ENCODE measurements at regions not wholly inside any gene's neighbourhood (a gene's known extent, or its start where the extent isn't known, plus 50 kb on each side); places are given as distances from the start of the nearest gene placed in this dataset.
A peak's percentile ranks its signal among the peaks of the same experiment; 100 is the strongest.

DNA sequence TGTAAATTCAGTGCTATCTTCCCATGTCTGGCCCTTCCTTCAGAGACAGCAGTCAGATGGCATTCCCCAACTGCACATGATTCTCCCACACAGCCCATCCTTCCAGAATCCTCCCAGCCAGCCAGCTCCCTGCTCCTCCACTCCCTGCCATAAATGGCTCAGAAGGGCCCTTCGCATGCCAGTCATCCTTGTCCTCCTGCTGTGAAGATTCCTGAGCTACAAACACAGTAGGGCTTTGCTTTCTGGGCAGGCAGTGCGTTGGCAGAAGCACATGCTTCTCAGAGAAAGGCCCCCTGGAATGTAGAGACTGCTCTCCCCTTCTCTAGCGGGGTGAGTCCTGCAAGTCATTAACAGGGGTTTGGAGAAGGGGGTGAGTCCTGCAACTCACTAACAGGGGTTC, 71.9 kb downstream of the TEX51 start:
- 36 to 38% methylated on average over 3 of the region's 3 CpGs for WGBS, 2 donors
- no peak for TF ChIP-seq POLR2A (IDR thresholded peaks at IDR 0.05)
- TF ChIP-seq, protein P1, sequence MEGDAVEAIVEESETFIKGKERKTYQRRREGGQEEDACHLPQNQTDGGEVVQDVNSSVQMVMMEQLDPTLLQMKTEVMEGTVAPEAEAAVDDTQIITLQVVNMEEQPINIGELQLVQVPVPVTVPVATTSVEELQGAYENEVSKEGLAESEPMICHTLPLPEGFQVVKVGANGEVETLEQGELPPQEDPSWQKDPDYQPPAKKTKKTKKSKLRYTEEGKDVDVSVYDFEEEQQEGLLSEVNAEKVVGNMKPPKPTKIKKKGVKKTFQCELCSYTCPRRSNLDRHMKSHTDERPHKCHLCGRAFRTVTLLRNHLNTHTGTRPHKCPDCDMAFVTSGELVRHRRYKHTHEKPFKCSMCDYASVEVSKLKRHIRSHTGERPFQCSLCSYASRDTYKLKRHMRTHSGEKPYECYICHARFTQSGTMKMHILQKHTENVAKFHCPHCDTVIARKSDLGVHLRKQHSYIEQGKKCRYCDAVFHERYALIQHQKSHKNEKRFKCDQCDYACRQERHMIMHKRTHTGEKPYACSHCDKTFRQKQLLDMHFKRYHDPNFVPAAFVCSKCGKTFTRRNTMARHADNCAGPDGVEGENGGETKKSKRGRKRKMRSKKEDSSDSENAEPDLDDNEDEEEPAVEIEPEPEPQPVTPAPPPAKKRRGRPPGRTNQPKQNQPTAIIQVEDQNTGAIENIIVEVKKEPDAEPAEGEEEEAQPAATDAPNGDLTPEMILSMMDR (IDR thresholded peaks at IDR 0.05): no peak
- no peak overlapping the region for H3K4me3 ChIP-seq (ENCODE audit: low read depth, poor library complexity, severe bottlenecking)
- DNase-seq (ENCODE audit: low spot score in 2 of 2): no peak
- intact Hi-C loops (cut with DNase I; ENCODE audit: low total_unique reads): no loop called here

DNA sequence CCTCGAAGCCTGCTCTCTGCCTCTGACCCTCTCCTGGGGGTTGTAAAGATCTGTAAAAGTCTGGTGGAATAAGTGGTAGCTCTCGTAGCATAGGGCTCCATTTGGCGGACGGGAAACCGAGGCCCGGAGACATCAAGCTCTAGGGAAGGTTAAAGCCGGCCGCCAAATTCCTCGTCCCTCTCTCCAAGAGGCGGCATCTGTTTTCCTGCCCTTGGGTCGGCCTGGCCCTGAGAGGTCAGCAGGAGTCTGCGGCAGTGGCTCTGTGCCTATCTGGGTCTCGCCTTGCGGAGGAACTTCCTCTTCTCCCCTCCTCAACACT, 72.4 kb downstream of the TEX51 start:
- no peak for TF ChIP-seq POLR2A (IDR thresholded peaks at IDR 0.05)
- TF ChIP-seq, protein P1 (IDR thresholded peaks at IDR 0.05): no peak
- intact Hi-C loops (cut with DNase I; ENCODE audit: low total_unique reads): no loop called here
- WGBS, 2 donors: 75 to 93% methylated on average over 11 to 13 of the region's 14 CpGs
- DNase-seq (ENCODE audit: low spot score in 2 of 2): no peak
- no peak overlapping the region for H3K4me3 ChIP-seq (ENCODE audit: low read depth, poor library complexity, severe bottlenecking)

DNA sequence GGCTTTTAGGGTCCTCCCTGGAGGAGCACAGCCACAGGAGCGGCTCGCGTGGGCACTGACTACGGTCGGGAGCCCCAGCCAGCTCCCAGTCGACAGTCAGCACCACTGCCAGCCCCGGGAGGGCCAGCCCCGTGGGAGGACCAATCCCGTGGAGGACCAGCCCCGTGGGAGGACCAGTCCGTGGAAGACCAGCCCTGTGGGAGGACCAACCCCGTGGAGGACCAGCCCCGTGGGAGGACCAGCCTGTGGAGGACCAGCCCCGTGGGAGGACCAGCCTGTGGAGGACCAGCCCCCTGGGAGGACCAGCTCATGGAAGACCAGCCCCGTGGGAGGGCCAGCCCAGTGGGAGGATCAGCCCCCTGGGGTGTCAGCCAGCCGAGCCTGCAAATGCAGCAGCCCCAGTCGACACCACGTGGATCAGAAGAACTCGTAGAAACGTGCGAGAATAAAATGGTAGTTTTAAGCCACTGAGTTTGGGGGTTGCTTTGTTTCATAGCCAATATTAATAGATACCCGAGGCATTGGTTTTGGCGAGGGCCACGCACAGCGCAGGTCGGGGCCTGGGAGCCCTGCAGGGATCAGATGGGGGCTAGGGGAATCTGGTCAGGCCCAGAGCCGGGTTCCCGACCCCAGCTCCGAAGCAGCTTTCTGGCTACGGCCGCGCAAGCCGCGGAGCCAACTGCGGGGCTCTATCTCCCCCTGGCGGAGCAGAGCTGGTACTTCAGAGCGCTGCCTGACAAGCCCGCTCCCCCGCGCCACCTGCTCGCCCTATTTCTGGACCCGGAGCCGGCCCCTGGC, 73.0 kb downstream of the TEX51 start:
- peak; percentile 48 to 92 for DNase-seq (ENCODE audit: low spot score in 2 of 2)
- H3K4me3 ChIP-seq (ENCODE audit: low read depth, poor library complexity, severe bottlenecking): no peak overlapping the region
- TF ChIP-seq, protein P1 (IDR thresholded peaks at IDR 0.05): peak in 1 of 3 donors; percentile 28
- no peak for TF ChIP-seq POLR2A (IDR thresholded peaks at IDR 0.05)
- 2 to 5% methylated on average over 25 to 28 of the region's 43 CpGs for WGBS, 2 donors
- intact Hi-C loops (cut with DNase I; ENCODE audit: low total_unique reads): no loop called here

DNA sequence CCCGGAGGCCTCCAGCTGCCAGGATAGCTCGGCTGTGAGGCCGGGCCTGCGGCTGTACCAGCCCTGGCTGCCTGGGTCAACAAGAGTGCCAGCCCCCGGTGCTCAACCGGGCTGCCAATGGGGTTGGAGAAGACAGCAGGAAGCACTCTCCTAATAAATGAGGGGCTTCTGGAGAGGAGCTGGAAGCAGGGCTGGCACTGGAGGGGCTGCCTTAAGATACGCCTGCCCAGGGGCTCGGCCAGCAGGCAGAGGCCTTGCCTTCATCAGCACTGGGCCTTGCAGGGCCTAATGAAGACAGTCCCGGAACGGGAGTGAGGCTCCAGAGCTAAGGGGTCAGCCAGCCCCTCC, 73.6 kb downstream of the TEX51 start:
- TF ChIP-seq, protein P1 (IDR thresholded peaks at IDR 0.05): no peak
- TF ChIP-seq POLR2A (IDR thresholded peaks at IDR 0.05): no peak
- DNase-seq (ENCODE audit: low spot score in 2 of 2): no peak
- WGBS, 2 donors: 20 to 25% methylated on average over 10 of the region's 10 CpGs

DNA sequence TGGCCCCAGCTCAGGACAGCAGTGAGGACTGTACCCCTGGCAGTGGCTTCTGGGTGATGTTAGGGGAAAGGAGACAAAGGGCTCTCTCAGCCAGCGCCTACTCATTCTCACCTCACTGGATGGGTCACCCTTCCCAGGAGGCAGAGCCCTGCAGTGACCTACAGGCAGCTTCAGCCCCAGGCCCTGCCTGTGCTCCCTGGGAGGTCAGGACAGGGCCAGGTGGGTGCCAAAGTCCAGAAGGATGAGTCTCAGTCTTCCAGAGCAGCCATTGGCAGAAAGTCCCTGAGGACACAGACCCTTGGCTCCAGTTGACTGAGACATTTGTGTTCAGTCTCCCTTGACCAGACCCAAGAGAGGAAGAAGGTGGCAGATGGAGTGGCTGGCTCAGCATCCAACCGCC, 75.1 kb downstream of the TEX51 start:
- 88 to 90% methylated on average over 2 of the region's 2 CpGs for WGBS, 2 donors
- TF ChIP-seq, protein P1 (IDR thresholded peaks at IDR 0.05): no peak
- no peak for TF ChIP-seq POLR2A (IDR thresholded peaks at IDR 0.05)
- DNase-seq (ENCODE audit: low spot score in 2 of 2): no peak
- intact Hi-C loops (cut with DNase I; ENCODE audit: low total_unique reads): no loop called here
- H3K4me3 ChIP-seq (ENCODE audit: low read depth, poor library complexity, severe bottlenecking): no peak overlapping the region

More for the DNA sequence above, 73.6 kb downstream of the TEX51 start:
- intact Hi-C loops (cut with DNase I; ENCODE audit: low total_unique reads): no loop called here
- H3K4me3 ChIP-seq (ENCODE audit: low read depth, poor library complexity, severe bottlenecking): no peak overlapping the region
